ENCODE measurements at regions not wholly inside any gene's neighbourhood (a gene's known extent, or its start where the extent isn't known, plus 50 kb on each side); places are given as distances from the start of the nearest gene placed in this dataset.
"Not testable (repeated sequence)": the region's sequence is repeated elsewhere in the genome, so short reads cannot be mapped to it uniquely, and the experiment has no call there.

DNA sequence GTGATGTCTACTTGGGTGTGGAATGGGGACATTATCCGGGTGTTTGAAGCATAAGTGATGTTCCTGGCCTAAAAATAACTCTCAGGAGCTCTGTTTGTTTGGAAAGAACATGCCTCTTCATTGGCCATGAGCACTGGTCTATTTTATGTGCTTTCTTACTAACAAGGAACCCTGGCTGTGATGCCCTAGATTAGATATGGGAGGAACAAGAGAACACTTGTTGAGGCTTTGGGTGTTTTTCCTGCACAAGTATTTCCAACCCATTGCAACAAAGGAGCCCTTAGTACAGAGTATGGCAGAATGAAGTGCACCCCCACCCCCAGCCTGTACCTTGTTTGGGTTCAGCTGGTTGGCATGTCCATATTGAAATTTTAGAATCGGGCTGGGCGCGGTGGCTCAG, 95.9 kb downstream of the SLC4A3 start:
- no peak for DNase-seq (ENCODE audit: low spot score)
- in situ Hi-C loops (cut with HindIII; ENCODE audit: low sequenced_read_pairs), result no loop called here

DNA sequence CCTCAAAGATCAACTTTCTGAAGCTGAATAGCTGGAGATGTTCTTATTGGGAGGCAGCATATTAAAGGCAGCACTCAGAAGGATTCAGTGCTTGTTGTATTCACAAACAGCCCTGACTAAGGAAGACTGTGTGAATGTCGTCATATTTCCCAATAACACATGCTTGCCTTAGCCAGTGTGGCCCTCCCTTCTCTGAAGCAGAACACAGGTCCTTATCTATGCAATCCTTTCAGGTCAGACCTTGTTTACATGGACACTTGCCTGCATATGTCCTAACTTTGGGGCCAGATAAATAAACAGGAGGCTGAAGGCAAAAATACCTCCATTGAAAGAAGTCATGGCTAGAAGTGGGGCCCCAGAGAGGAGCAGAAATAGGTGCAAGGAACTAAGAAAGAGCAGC, 97.2 kb downstream of the SLC4A3 start:
- DNase-seq (ENCODE audit: low spot score), result no peak
- in situ Hi-C loops (cut with HindIII; ENCODE audit: low sequenced_read_pairs), result no loop called here

DNA sequence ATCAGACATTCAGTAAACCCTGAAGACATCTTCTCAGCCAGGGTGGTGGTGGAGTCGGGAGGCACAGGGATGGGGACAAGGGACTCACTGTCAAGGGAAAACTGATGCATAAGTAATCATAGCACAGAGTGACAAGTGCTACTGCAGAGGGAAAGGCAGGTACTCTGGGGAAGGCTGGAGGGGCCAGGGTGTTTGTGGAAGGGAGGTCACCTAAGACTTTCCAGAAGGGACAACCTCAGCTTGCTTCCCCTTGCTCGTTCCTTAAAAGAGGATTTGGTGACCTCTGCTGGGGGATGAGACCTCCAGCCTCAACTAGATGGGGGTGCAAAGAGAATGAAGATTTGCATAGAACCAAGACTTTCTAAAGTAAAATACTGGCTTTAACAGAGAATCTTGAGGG, 99.5 kb downstream of the SLC4A3 start:
- no peak for DNase-seq (ENCODE audit: low spot score)
- in situ Hi-C loops (cut with HindIII; ENCODE audit: low sequenced_read_pairs), result no loop called here

DNA sequence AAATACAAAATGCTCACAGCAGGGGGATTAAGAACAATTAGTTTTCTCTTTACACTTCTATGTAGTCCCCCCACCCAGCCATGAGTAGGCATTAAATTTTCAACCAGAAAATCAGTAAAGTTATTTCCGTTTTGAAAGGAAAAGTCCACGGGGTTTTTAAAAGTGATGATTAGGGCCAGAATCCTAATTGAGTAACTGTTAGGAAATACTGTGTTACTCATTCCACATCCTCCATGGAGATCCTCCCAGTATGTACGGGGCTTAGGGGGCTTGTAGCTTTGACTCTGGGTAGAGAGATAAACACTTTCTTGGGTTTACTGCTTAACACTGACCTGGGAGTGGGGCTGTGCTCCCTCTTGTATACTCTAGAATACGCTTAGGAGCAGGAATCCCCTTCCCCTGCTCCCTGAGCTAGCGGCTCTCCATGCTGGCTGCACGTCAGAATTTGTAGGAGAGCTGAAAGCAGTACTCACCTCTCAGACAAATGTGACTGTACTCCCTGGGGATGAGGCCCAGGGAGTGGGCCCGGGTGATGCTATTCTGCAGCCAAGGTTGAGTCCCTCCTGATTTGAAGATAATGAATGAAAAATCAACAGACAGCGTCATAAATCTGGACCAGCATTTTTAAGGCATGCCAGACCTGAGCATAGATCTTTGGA, 100.5 kb downstream of the SLC4A3 start:
- in situ Hi-C loops (cut with HindIII; ENCODE audit: low sequenced_read_pairs), result no loop called here
- DNase-seq (ENCODE audit: low spot score), result no peak

DNA sequence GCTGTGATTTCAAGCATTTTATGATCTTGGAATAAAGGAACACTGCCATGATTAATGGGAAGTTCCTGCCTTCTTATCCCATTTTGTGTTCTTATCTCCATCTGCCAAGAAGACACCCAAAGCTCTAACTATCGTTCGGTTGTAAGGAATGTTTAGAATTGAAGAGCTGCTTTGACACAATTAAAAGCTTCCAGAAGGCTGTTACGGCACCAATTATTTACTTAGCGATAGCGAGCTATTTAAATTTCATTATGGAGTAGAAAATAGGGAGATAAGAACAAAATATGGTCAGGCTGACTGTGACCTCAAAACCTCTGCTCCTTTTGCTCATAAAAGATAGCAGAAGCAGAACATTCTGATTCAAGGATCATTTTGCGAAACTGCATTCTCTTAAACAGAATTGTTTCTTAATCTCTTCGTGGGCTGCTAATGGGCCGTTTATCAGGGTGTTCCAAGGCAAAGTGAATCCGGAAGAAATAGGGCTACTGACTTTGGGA, 101.6 kb downstream of the SLC4A3 start:
- in situ Hi-C loops (cut with HindIII; ENCODE audit: low sequenced_read_pairs), result no loop called here

DNA sequence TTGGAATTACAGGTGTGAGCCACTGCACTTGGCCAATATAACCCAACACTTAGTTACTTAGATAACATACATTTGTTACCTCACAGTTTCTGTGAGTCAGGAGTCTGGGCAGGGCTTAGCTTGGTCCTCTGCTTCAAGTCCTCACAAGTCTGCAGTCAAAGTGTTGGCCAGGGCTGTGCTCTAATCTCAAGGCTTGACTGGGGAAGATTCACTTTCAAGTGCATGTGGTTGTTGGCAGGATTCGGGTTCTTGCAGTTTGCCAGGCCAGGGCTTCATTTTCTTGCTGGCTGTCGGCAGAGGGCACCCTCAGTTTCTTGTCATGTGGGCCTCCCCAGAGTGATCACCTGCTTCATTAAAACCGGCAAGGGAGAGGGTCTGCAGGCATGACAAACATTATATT, 103.7 kb downstream of the SLC4A3 start:
- in situ Hi-C loops (cut with HindIII; ENCODE audit: low sequenced_read_pairs), result no loop called here
- no peak for DNase-seq (ENCODE audit: low spot score)

More for the DNA sequence above, 101.6 kb downstream of the SLC4A3 start:
- DNase-seq (ENCODE audit: low spot score), result no peak

DNA sequence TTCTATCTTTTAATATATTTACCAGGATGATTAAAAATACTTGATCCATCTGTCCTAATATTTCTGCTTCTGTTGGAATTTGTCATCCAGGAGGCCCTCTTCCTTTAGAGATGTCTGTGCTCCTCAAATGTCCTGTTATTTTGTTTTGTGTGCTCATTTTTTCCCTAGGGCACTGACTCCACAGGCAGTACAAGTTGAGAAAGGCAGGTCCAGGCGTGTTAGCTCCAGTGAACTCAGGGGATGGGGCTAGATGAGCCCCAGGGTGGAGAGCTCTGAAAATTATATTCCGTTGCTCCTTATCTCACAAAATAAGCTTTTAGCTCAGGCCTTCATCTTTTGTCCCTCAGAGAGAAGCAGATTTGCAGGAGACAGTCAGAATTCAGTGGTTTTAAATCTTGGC, 105.7 kb downstream of the SLC4A3 start:
- in situ Hi-C loops (cut with HindIII; ENCODE audit: low sequenced_read_pairs), result no loop called here

DNA sequence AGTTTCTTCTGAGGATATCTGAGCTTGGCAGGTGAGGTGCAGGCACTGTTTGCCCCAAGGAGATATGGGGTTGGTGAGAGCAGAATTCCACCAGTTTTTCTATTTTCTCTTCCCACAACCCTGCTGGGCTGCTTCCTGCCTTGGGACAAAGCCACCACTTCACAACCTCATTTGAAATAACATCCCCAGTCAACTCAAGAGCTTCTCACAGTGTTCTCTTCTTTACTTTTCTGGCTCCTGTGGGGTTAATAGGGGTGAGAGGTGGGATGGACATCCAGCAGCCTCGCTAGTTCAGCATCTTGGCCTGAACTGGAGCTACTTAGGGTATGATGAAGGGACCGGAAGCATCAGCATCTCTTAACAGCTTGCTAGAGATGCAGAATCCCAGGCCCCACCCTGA, 106.3 kb downstream of the SLC4A3 start:
- in situ Hi-C loops (cut with HindIII; ENCODE audit: low sequenced_read_pairs), result no loop called here
- no peak for DNase-seq (ENCODE audit: low spot score)

More for the DNA sequence above, 105.7 kb downstream of the SLC4A3 start:
- DNase-seq (ENCODE audit: low spot score), result no peak

DNA sequence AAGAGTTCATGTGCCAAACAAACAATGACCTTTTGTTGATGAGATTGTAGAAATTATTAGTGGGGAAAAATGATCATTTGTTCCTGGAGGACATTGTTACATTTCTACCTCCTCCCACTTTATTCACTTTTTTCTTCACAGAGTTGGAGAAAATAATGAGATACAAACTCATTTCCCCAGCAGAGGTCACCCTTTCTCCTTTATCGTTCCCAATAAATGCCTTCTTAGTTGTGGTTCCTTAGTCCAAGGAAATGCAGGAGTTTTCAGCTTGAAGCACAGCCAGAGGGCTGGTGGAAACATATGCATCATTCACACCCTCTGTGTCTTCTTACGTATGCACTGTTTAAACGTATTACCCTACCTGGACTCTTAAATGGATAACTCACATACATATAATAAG, 108.8 kb downstream of the SLC4A3 start:
- DNase-seq (ENCODE audit: low spot score), result peak; percentile 56
- in situ Hi-C loops (cut with HindIII; ENCODE audit: low sequenced_read_pairs), result no loop called here

DNA sequence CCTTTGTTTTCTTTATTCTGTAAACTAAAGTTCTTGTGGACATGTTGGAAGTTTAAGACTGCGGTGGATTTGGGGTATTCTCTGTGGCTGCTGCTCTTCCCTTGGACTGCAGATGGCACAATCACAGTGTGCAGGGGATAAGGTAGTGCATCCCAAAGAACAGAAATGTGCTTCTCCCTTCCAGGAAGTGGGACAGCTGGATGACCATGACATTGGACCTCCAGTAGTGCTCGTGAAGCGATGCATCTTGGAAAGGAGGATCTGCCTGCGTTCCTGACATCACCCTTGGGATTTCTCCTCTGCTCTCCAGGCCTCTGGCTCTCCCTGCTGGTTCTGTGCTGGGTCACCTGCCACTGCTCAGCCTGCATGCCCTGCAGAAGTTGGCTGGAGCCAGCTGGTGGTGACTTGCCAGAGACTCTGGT, 109.9 kb downstream of the SLC4A3 start:
- in situ Hi-C loops (cut with HindIII; ENCODE audit: low sequenced_read_pairs), result no loop called here
- peak; percentile 8 for DNase-seq (ENCODE audit: low spot score)

DNA sequence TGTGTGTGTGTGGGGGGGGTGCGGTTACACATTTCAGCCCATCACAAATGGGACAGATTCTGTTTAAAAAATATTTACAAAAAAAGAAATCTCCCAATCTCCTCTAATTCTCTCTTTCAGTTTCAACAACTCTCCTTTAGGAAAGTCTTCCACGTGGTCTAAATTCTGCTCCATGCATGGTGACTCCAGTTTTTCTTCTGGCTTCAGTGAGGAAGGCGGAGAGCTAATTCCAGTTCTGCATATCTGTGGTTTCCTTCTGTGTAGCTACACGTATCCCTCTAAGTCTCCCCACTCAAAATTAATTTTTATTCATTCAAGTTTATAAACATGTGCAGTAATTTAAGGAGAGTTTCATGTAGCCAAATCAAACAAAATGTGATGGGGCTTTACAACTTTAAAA, 111.6 kb downstream of the SLC4A3 start:
- in situ Hi-C loops (cut with HindIII; ENCODE audit: low sequenced_read_pairs), result no loop called here
- no peak for DNase-seq (ENCODE audit: low spot score)

DNA sequence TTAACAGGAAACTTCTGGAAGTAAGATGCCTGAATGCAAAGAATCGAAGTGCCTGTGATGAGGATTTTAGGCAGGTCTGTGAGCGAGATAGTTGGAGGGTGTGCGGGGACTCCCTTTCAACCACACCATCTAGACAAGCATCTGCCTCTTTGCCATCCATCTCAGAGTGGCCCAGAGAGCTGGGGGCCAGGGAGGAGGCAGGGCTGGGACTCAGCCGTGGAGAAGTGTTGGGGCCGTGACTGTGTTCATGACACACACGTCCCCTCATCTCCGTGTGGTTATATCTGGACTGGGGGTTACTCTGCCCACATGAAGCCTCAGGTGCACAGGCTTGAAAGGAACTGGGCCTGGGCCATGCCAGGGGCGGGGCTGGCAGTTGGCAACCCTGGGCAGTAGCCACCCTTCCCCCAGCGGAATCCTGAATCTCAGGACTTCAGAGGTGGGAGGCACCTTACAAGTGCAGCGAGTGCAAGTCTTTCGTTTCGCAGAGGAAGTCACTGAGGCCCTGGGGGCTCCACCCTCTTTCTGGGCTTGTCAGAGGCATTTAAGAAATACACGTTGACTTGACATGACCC, 112.5 kb downstream of the SLC4A3 start:
- no peak for DNase-seq (ENCODE audit: low spot score)
- in situ Hi-C loops (cut with HindIII; ENCODE audit: low sequenced_read_pairs), result no loop called here

DNA sequence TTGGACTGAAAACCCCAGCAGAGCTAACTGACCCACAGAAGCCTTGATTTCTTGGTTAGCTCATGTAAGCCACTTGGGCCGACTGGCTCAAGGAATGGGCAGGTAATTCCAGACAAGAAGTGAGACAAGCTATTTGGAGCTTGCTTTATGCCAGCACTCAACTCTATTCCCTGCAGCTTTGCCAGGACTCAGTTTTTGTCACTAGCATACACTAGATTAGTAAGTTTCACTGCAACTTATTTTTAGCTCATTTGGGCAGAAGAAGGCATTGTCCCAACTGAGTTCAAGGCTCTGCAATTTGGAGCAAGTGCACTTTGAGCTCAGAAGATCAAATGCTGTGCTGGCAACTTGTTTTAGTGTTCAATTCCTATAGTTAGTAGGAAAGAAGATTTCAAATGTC, 116.1 kb downstream of the SLC4A3 start:
- DNase-seq (ENCODE audit: low spot score), result no peak
- in situ Hi-C loops (cut with HindIII; ENCODE audit: low sequenced_read_pairs), result no loop called here

DNA sequence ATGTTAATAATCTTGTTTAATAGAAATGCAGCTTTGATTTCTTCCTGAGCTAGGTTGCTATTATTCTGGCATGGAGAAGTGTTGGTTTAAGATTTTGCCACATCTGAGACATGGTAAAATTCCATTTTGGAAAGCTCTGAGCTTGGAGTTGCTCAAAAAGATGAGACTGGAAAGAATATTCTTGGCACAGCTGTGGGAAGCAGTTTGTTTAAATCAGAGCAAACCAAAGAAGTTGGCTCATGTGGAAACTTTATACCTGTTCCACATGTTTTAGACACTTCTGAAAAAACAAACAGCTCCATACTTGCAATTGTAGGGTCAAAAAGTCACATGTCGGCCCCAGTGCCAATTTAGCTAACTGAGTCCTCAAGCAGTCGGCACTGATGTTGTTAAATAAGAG, 116.6 kb downstream of the SLC4A3 start:
- in situ Hi-C loops (cut with HindIII; ENCODE audit: low sequenced_read_pairs), result no loop called here

DNA sequence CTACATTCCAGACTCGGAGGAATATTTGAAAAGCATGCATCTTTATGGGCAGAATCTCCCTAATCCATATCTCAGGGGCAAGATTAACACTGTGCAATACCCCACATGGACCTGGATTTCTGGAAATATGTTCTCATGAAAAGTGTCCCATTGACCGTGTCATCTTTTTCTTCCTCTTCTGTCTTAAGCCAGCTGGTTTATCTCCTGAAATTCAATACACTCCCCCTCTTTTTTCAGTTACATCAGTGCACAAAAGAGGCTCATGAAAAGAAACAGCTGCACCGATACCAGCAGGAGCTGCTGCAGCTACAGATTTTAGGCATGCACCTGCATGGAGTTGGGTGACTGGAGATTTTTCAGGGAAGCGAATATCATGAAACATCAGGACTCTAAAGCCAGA, 117.2 kb downstream of the SLC4A3 start:
- in situ Hi-C loops (cut with HindIII; ENCODE audit: low sequenced_read_pairs), result no loop called here
- DNase-seq (ENCODE audit: low spot score), result no peak

More for the DNA sequence above, 116.6 kb downstream of the SLC4A3 start:
- no peak for DNase-seq (ENCODE audit: low spot score)

DNA sequence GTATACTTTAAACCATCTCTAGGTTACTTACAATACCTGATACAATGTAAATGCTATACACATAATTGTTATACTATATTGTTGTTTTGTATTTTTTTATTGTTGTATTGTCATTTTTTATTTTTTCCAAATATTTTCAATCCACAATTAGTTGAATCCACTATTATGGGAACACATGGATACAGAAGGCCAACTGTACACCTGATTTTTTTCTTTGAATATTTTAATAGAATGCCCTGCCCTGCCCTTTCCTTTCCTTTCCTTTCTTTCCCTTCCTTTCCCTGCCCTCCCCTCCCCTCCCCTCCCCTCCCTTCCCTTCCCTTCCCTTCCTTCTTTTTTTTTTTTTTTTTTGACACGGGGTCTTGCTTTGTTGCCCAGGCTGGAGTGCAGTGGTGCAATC, 120.2 kb downstream of the SLC4A3 start:
- DNase-seq (ENCODE audit: low spot score), result no peak
- in situ Hi-C loops (cut with HindIII; ENCODE audit: low sequenced_read_pairs), result no loop called here

DNA sequence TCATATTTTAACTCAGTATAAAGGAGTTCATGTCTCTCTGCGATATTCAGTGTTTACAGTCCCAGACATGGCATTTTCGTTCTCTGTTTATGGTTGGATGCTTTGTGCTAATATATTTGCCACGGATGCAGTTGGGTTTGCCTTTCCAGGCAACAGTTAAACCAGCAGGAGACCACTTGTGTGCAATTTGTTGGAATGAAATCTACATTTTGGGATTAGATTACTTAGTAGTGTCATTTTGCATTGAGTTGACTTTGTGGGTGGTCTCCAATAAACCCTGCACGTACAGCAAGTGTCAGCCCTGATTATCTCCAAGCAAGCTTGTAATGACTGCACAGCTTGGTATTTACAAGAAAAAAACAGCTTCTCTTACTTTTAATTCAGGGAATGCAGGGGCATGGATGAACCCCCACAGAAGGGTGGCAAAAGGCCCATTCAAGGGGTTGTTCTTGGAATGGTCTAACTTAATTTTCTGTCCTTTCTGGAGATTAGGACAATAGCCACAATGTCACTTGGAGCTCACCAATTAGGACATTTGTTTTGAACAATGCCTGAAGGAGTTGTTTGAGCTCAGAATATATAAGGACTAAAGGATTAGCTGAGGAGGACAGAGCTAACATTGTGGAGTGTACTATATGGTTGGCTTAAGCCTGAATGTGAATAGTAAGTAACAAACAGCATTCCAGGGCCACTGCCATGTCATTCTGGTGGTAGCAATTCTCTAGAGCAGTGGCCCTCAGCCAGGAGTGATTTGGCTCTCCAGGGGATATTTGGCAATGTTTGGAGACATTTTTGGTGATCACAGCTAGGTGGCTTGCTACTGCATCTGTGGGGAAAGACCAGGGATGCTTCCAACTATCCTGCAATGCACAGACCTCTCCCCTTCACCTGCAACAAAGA, 121.5 kb downstream of the SLC4A3 start:
- in situ Hi-C loops (cut with HindIII; ENCODE audit: low sequenced_read_pairs), result no loop called here

DNA sequence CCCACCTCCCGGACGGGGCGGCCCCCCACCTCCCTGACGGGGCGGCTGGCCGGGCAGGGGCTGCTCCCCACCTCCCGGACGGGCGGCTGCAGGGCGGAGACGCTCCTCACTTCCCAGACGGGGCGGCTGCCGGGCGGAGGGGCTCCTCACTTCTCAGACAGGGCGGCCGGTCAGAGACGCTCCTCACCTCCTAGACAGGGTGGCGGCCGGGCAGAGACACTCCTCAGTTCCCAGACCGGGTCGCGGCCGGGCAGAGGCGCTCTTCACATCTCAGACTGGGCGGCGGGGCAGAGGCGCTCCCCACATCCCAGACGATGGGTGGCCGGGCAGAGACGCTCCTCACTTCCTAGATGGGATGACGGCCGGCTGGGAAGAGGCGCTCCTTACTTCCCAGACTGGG, 123.7 kb downstream of the SLC4A3 start:
- in situ Hi-C loops (cut with HindIII; ENCODE audit: low sequenced_read_pairs), result not testable (repeated sequence)

More for the DNA sequence above, 121.5 kb downstream of the SLC4A3 start:
- DNase-seq (ENCODE audit: low spot score), result no peak

DNA sequence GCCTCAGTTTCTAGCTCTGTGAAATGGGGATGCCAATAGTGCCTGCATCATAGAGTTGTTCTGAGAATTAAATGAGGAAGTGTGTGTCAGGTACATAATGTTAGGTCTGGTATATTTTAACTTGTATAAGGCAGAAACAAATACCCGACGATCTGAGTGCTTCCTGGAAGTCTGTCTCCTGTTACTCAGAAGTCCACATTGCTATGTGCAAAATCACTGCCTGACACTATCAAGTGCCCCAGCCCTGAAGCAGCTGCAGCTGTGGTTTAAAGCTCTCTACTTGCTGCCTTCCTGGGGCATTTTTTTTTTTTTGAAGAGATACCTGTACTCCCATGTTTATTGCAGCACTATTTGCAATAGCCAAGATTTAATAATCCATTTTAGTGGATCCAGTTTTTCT, 125.3 kb downstream of the SLC4A3 start:
- in situ Hi-C loops (cut with HindIII; ENCODE audit: low sequenced_read_pairs), result no loop called here
- no peak for DNase-seq (ENCODE audit: low spot score)

More for the DNA sequence above, 123.7 kb downstream of the SLC4A3 start:
- not testable (repeated sequence) for DNase-seq (ENCODE audit: low spot score)

Data from G401 (cell line).